ENCODE measurements at regions not wholly inside any gene's neighbourhood (a gene's known extent, or its start where the extent isn't known, plus 50 kb on each side); places are given as distances from the start of the nearest gene placed in this dataset.

GRCh38 chr7:43006008-43006407 lies 73.8 kb downstream of the MRPL32 start:
- ATAC-seq (no peak), DNase-seq (no peak)
- intact Hi-C loops (cut with micrococcal nuclease): no loop called here
- Histone ChIP-seq H3K4me1 (ENCODE audit: control insufficient read depth in 2 of 2, insufficient read depth in 2 of 2, low read length in 2 of 2) (no peaks in the 10 kb centered on the region), H3K9me3 (ENCODE audit: control insufficient read depth in 2 of 3, low read length in 3 of 3) (no peaks in the 10 kb centered on the region), H3K4me3 (ENCODE audit: low read length) (no peak overlapping the region), H3K27ac (ENCODE audit: low read depth, low read length) (no peak overlapping the region), H3K36me3 (ENCODE audit: control insufficient read depth in 2 of 3, insufficient read depth in 3 of 3, low read length in 3 of 3) (no peaks in the 10 kb centered on the region), H3K27me3 (ENCODE audit: control insufficient read depth in 2 of 2, insufficient read depth in 2 of 2, low read length in 2 of 2) (no peaks in the 10 kb centered on the region)
- H3K27ac Mint-ChIP-seq: no peak overlapping the region
- no peaks in the 10 kb centered on the region for H3K36me3 Mint-ChIP-seq
- no peak overlapping the region for H3K4me3 Mint-ChIP-seq
- POLR2A ChIA-PET: no interaction called here
- CTCF ChIA-PET: no interaction called here
- peaks cover 0 to 7% (median 4%) of the 10 kb centered on the region in 7 donors for H3K4me1 Mint-ChIP-seq
- peaks cover 9 to 47% (median 20%) of the 10 kb centered on the region in 5 donors for H3K27me3 Mint-ChIP-seq
- peaks cover 0 to 3% (median 0%) of the 10 kb centered on the region in 11 donors for H3K9me3 Mint-ChIP-seq

GRCh38 chr7:43010061-43010460 lies 77.9 kb downstream of the MRPL32 start:
- Histone ChIP-seq H3K4me3 (ENCODE audit: low read length) (no peak overlapping the region), H3K36me3 (ENCODE audit: control insufficient read depth in 2 of 3, insufficient read depth in 3 of 3, low read length in 3 of 3) (no peaks in the 10 kb centered on the region), H3K4me1 (ENCODE audit: control insufficient read depth in 2 of 2, insufficient read depth in 2 of 2, low read length in 2 of 2) (no peaks in the 10 kb centered on the region), H3K27me3 (ENCODE audit: control insufficient read depth in 2 of 2, insufficient read depth in 2 of 2, low read length in 2 of 2) (no peaks in the 10 kb centered on the region), H3K9me3 (ENCODE audit: control insufficient read depth in 2 of 3, low read length in 3 of 3) (no peaks in the 10 kb centered on the region), H3K27ac (ENCODE audit: low read depth, low read length) (no peak overlapping the region)
- Mint-ChIP-seq H3K36me3 (peaks cover 0 to 7% (median 0%) of the 10 kb centered on the region in 5 donors), H3K27me3 (peaks cover 7 to 51% (median 40%) of the 10 kb centered on the region in 5 donors), H3K4me3 (no peak overlapping the region), H3K4me1 (no peaks in the 10 kb centered on the region), H3K9me3 (peaks cover 0 to 9% (median 4%) of the 10 kb centered on the region in 11 donors), H3K27ac (no peak overlapping the region)
- ChIA-PET CTCF (no interaction called here), POLR2A (no interaction called here)
- ATAC-seq (no peak), DNase-seq (no peak)
- intact Hi-C loops (cut with micrococcal nuclease): no loop called here

GRCh38 chr7:43011879-43012278 lies 79.7 kb downstream of the MRPL32 start:
- H3K36me3 Mint-ChIP-seq: peaks cover 0 to 7% (median 0%) of the 10 kb centered on the region in 5 donors
- no peaks in the 10 kb centered on the region for H3K36me3 ChIP-seq (ENCODE audit: control insufficient read depth in 2 of 3, insufficient read depth in 3 of 3, low read length in 3 of 3)
- no peaks in the 10 kb centered on the region for H3K4me1 Mint-ChIP-seq
- DNase-seq (no peak), ATAC-seq (no peak)
- ChIA-PET POLR2A (no interaction called here), CTCF (no interaction called here)
- no peak overlapping the region for H3K4me3 ChIP-seq (ENCODE audit: low read length)
- H3K9me3 ChIP-seq (ENCODE audit: control insufficient read depth in 2 of 3, low read length in 3 of 3): no peaks in the 10 kb centered on the region
- H3K27ac ChIP-seq (ENCODE audit: low read depth, low read length): no peak overlapping the region
- peaks cover 9 to 46% (median 37%) of the 10 kb centered on the region in 5 donors for H3K27me3 Mint-ChIP-seq
- no peak overlapping the region for H3K4me3 Mint-ChIP-seq
- no peaks in the 10 kb centered on the region for H3K27me3 ChIP-seq (ENCODE audit: control insufficient read depth in 2 of 2, insufficient read depth in 2 of 2, low read length in 2 of 2)
- H3K9me3 Mint-ChIP-seq: peaks cover 0 to 9% (median 4%) of the 10 kb centered on the region in 11 donors
- H3K27ac Mint-ChIP-seq: no peak overlapping the region
- no peaks in the 10 kb centered on the region for H3K4me1 ChIP-seq (ENCODE audit: control insufficient read depth in 2 of 2, insufficient read depth in 2 of 2, low read length in 2 of 2)
- intact Hi-C loops (cut with micrococcal nuclease): no loop called here

- no peak overlapping the region for H3K27ac ChIP-seq (ENCODE audit: low read depth, low read length)
- no peaks in the 10 kb centered on the region for H3K4me1 ChIP-seq (ENCODE audit: control insufficient read depth in 2 of 2, insufficient read depth in 2 of 2, low read length in 2 of 2)
- H3K4me3 Mint-ChIP-seq: no peak overlapping the region
- ATAC-seq (no peak), DNase-seq (no peak)
- no peaks in the 10 kb centered on the region for H3K27me3 ChIP-seq (ENCODE audit: control insufficient read depth in 2 of 2, insufficient read depth in 2 of 2, low read length in 2 of 2)
- H3K36me3 ChIP-seq (ENCODE audit: control insufficient read depth in 2 of 3, insufficient read depth in 3 of 3, low read length in 3 of 3): no peaks in the 10 kb centered on the region
- intact Hi-C loops (cut with micrococcal nuclease): no loop called here
- H3K9me3 ChIP-seq (ENCODE audit: control insufficient read depth in 2 of 3, low read length in 3 of 3): no peaks in the 10 kb centered on the region
- H3K27me3 Mint-ChIP-seq: peaks cover 6 to 50% (median 37%) of the 10 kb centered on the region in 5 donors
- ChIA-PET POLR2A (no interaction called here), CTCF (no interaction called here)
- no peak overlapping the region for H3K4me3 ChIP-seq (ENCODE audit: low read length)
- H3K27ac Mint-ChIP-seq: no peak overlapping the region
- H3K4me1 Mint-ChIP-seq: no peaks in the 10 kb centered on the region
- peaks cover 0 to 7% (median 0%) of the 10 kb centered on the region in 5 donors for H3K36me3 Mint-ChIP-seq
- H3K9me3 Mint-ChIP-seq: peaks cover 0 to 9% (median 4%) of the 10 kb centered on the region in 11 donors
Measured at GRCh38 chr7:43014406-43014805, 82.2 kb downstream of the MRPL32 start.

- Mint-ChIP-seq H3K27me3 (peaks cover 6 to 48% (median 37%) of the 10 kb centered on the region in 5 donors), H3K4me1 (no peaks in the 10 kb centered on the region), H3K36me3 (peaks cover 0 to 7% (median 0%) of the 10 kb centered on the region in 5 donors), H3K4me3 (no peak overlapping the region), H3K9me3 (peaks cover 0 to 9% (median 4%) of the 10 kb centered on the region in 11 donors), H3K27ac (no peak overlapping the region)
- no peaks in the 10 kb centered on the region for H3K36me3 ChIP-seq (ENCODE audit: control insufficient read depth in 2 of 3, insufficient read depth in 3 of 3, low read length in 3 of 3)
- no peak for ATAC-seq
- no peaks in the 10 kb centered on the region for H3K9me3 ChIP-seq (ENCODE audit: control insufficient read depth in 2 of 3, low read length in 3 of 3)
- no peak for DNase-seq
- H3K4me1 ChIP-seq (ENCODE audit: control insufficient read depth in 2 of 2, insufficient read depth in 2 of 2, low read length in 2 of 2): no peaks in the 10 kb centered on the region
- no peak overlapping the region for H3K27ac ChIP-seq (ENCODE audit: low read depth, low read length)
- intact Hi-C loops (cut with micrococcal nuclease): no loop called here
- POLR2A ChIA-PET: interaction anchor here (0.6 kb wide), 1 partner anchor 277 kb away, joined by 5 read pairs; no protein-coding TSS in a partner anchor
- H3K4me3 ChIP-seq (ENCODE audit: low read length): no peak overlapping the region
- no peaks in the 10 kb centered on the region for H3K27me3 ChIP-seq (ENCODE audit: control insufficient read depth in 2 of 2, insufficient read depth in 2 of 2, low read length in 2 of 2)
- CTCF ChIA-PET: no interaction called here
Measured at GRCh38 chr7:43015301-43015700, 83.1 kb downstream of the MRPL32 start.

GRCh38 chr7:43018446-43018845 lies 86.3 kb downstream of the MRPL32 start:
- no peaks in the 10 kb centered on the region for H3K27me3 ChIP-seq (ENCODE audit: control insufficient read depth in 2 of 2, insufficient read depth in 2 of 2, low read length in 2 of 2)
- H3K9me3 ChIP-seq (ENCODE audit: control insufficient read depth in 2 of 3, low read length in 3 of 3): no peaks in the 10 kb centered on the region
- POLR2A ChIA-PET: no interaction called here
- no peaks in the 10 kb centered on the region for H3K36me3 ChIP-seq (ENCODE audit: control insufficient read depth in 2 of 3, insufficient read depth in 3 of 3, low read length in 3 of 3)
- no peak overlapping the region for H3K27ac ChIP-seq (ENCODE audit: low read depth, low read length)
- no peak overlapping the region for H3K4me3 Mint-ChIP-seq
- intact Hi-C loops (cut with micrococcal nuclease): no loop called here
- no peaks in the 10 kb centered on the region for H3K36me3 Mint-ChIP-seq
- no peak overlapping the region for H3K4me3 ChIP-seq (ENCODE audit: low read length)
- H3K9me3 Mint-ChIP-seq: peaks cover 0 to 3% (median 0%) of the 10 kb centered on the region in 11 donors
- no peaks in the 10 kb centered on the region for H3K4me1 Mint-ChIP-seq
- CTCF ChIA-PET: no interaction called here
- no peak for DNase-seq
- no peaks in the 10 kb centered on the region for H3K4me1 ChIP-seq (ENCODE audit: control insufficient read depth in 2 of 2, insufficient read depth in 2 of 2, low read length in 2 of 2)
- peaks cover 4 to 38% (median 18%) of the 10 kb centered on the region in 5 donors for H3K27me3 Mint-ChIP-seq
- no peak overlapping the region for H3K27ac Mint-ChIP-seq
- no peak for ATAC-seq

- no peak for DNase-seq
- intact Hi-C loops (cut with micrococcal nuclease): no loop called here
- ChIA-PET POLR2A (no interaction called here), CTCF (no interaction called here)
- H3K9me3 ChIP-seq (ENCODE audit: control insufficient read depth in 2 of 3, low read length in 3 of 3): no peaks in the 10 kb centered on the region
- no peaks in the 10 kb centered on the region for H3K36me3 ChIP-seq (ENCODE audit: control insufficient read depth in 2 of 3, insufficient read depth in 3 of 3, low read length in 3 of 3)
- H3K27me3 ChIP-seq (ENCODE audit: control insufficient read depth in 2 of 2, insufficient read depth in 2 of 2, low read length in 2 of 2): no peaks in the 10 kb centered on the region
- Mint-ChIP-seq H3K9me3 (peaks cover 0 to 3% (median 0%) of the 10 kb centered on the region in 11 donors), H3K36me3 (no peaks in the 10 kb centered on the region), H3K27ac (no peak overlapping the region), H3K27me3 (peaks cover 0 to 24% (median 10%) of the 10 kb centered on the region in 5 donors), H3K4me3 (no peak overlapping the region), H3K4me1 (no peaks in the 10 kb centered on the region)
- H3K4me3 ChIP-seq (ENCODE audit: low read length): no peak overlapping the region
- no peak overlapping the region for H3K27ac ChIP-seq (ENCODE audit: low read depth, low read length)
- H3K4me1 ChIP-seq (ENCODE audit: control insufficient read depth in 2 of 2, insufficient read depth in 2 of 2, low read length in 2 of 2): no peaks in the 10 kb centered on the region
- no peak for ATAC-seq
Measured at GRCh38 chr7:43021431-43021830, 89.3 kb downstream of the MRPL32 start.
